PC-3 (cell line): ENCODE measurements at regions not wholly inside any gene's neighbourhood (a gene's known extent, or its start where the extent isn't known, plus 50 kb on each side); places are given as distances from the start of the nearest gene placed in this dataset.

ENCODE experiments used
- CTCF ChIP-seq: fragments of 300-600 bp; sonication (generic); conservative IDR thresholded peaks from 2 replicates; pipeline ENCODE4 v1.5.1; 2017; ENCODE audit warnings: antibody characterized with exemption, low read depth, mild to moderate bottlenecking, low read length
- EZH2 ChIP-seq: fragments of 300-600 bp; sonication (generic); IDR thresholded peaks from one replicate; pipeline ENCODE4 v1.6.1; 2017; ENCODE audit warnings: antibody characterized with exemption, mild to moderate bottlenecking, low read length; ENCODE audit not compliant: unreplicated experiment
- EZH2phosphoT487 ChIP-seq: fragments of 300-600 bp; sonication (generic); IDR thresholded peaks from 2 replicates; pipeline ENCODE4 v1.6.1; 2018; ENCODE audit warnings: mild to moderate bottlenecking, antibody characterized with exemption, low read length, borderline replicate concordance

DNA sequence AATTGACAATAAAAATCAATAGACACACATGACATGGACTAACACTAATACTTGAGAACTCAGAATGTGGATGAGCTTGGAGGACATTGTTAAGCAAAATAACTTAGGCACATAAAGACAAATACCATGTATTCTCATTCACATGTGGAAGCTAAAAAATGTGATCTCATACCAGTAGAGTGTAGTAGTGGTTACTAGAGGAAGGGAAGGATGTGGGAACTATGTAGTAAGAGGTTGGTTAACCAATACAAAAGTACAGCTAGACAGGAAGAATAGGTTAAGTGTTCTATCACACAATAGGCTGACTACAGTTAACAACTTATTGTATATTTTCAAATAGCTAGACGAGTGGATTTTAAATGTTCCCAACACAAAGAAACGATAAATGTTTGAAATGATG lies 415.8 kb upstream of the KLF12 start:
- TF ChIP-seq CTCF, result no peak
- no peak for TF ChIP-seq EZH2
- no peak for TF ChIP-seq EZH2phosphoT487
